ENCODE measurements at regions not wholly inside any gene's neighbourhood (a gene's known extent, or its start where the extent isn't known, plus 50 kb on each side); places are given as distances from the start of the nearest gene placed in this dataset.

DNA sequence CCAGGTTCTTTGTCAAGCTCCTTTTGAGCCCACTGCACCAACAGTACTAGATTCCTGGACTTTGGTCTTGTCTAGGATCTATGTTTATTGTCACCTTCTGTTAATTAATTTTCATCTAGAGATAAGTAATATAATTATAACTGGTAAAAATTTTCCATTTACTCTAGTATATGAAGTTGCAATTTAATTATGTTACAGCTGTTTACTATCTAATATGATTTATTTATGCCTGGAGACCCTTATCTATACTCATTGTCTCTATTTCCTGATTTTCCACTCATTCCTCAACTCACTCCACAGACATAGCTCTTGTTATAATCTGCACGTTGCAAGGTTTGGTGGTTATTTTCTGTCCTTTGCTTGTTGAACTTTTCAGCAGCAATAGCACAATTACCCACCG, 63.2 kb upstream of the PHF14 start:
- no peak for TF ChIP-seq CTCF (IDR thresholded peaks at IDR 0.05; ENCODE audit: low read depth, low read length)
- TF ChIP-seq EZH2phosphoT487 (IDR thresholded peaks at IDR 0.05; ENCODE audit: low read depth): no peak

Measured in OCI-LY3 (cell line).